ENCODE measurements at regions not wholly inside any gene's neighbourhood (a gene's known extent, or its start where the extent isn't known, plus 50 kb on each side); places are given as distances from the start of the nearest gene placed in this dataset.

DNA sequence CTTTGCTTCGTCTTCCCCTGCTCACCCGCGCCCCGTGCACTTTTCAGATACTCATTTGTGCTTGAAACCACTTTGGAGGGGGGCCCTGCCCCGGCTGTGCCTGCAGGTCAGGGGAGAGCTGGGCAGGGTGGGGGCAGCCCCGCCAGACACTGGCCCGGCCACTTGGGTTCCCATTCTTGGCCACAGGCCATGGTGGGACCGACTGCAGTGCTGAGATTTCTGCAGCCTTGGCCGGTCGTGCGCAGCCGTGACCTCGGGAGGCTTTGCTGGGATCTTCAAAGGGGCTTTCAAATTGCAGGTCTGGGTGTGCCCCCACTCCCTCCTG, 54.5 kb upstream of the TTC34 start:
- no peaks in the 10 kb centered on the region for H3K27me3 Mint-ChIP-seq
- no peak for DNase-seq
- no peaks in the 10 kb centered on the region for H3K4me1 Mint-ChIP-seq (ENCODE audit: low read depth)
- H3K36me3 Mint-ChIP-seq (ENCODE audit: low read depth), result no peaks in the 10 kb centered on the region
- ChIA-PET POLR2A (no interaction called here), CTCF (no interaction called here)
- TF ChIP-seq, protein P1, sequence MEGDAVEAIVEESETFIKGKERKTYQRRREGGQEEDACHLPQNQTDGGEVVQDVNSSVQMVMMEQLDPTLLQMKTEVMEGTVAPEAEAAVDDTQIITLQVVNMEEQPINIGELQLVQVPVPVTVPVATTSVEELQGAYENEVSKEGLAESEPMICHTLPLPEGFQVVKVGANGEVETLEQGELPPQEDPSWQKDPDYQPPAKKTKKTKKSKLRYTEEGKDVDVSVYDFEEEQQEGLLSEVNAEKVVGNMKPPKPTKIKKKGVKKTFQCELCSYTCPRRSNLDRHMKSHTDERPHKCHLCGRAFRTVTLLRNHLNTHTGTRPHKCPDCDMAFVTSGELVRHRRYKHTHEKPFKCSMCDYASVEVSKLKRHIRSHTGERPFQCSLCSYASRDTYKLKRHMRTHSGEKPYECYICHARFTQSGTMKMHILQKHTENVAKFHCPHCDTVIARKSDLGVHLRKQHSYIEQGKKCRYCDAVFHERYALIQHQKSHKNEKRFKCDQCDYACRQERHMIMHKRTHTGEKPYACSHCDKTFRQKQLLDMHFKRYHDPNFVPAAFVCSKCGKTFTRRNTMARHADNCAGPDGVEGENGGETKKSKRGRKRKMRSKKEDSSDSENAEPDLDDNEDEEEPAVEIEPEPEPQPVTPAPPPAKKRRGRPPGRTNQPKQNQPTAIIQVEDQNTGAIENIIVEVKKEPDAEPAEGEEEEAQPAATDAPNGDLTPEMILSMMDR (IDR thresholded peaks at IDR 0.05), result no peak
- no peaks in the 10 kb centered on the region for H3K9me3 Mint-ChIP-seq
- H3K4me3 Mint-ChIP-seq, result no peak overlapping the region
- H3K27ac Mint-ChIP-seq, result no peak overlapping the region
- intact Hi-C loops (cut with micrococcal nuclease), result no loop called here
- no peak for ATAC-seq

DNA sequence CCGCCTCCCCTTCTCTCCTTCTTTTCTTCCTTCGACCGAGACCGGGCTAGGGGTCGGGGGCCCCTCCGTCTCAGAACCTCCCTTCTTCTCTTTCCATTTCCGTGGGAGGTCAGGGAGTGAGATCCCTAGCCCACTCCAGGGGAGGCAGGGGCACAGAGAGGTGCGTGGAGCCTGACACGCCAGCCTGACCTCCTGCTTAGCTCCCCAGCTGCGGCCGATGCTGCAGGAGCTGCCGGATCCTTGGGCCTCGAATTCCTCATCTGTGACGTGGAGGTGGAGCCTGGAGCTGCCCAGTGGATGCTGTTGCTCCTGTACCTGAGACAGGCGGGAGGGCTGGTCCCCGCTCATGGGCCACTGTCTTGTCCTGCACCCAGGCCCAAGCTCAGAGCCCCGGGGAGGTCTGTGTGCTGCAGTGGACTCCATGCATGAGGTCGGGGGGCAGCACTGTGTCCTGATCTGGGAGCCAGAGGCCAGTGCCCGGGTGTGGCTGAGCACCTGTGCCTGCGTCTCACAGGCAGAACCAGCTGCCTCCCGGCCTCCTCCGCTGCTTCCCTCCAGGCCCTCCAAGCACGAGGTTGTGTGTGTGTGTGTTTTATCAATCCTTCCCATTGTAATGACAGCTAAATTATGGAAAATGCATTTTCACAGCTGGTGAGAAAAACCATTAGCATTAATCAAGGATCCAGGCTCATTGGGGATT, 55.3 kb upstream of the TTC34 start:
- ChIA-PET CTCF (no interaction called here), POLR2A (no interaction called here)
- H3K9me3 Mint-ChIP-seq, result no peaks in the 10 kb centered on the region
- no peaks in the 10 kb centered on the region for H3K4me1 Mint-ChIP-seq (ENCODE audit: low read depth)
- no peak for DNase-seq
- no peaks in the 10 kb centered on the region for H3K36me3 Mint-ChIP-seq (ENCODE audit: low read depth)
- TF ChIP-seq, protein P1 (IDR thresholded peaks at IDR 0.05), result no peak
- no peak overlapping the region for H3K27ac Mint-ChIP-seq
- no peak overlapping the region for H3K4me3 Mint-ChIP-seq
- ATAC-seq, result no peak
- H3K27me3 Mint-ChIP-seq, result no peaks in the 10 kb centered on the region
- intact Hi-C loops (cut with micrococcal nuclease), result no loop called here

DNA sequence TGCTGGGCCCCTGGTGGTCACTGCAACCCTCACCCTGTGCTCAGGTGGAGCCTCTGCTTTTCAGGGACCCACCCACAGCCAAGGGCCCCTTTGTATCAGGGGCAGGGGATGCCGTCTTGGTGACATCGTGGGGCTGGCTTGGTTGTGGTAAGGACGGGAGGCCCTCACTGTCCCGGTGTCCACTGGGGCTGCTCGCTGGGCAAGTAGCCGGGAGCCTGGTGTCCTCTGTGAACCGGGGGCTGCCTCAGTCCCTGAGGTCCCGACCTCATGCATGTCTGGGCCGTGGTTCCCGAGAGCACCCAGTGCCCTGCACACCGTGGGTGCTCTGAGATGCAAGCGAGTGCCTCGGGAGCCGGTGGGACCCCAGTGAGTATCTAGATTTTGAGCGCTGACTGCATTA, 56.0 kb upstream of the TTC34 start:
- Mint-ChIP-seq H3K4me3 (no peak overlapping the region), H3K27me3 (no peaks in the 10 kb centered on the region), H3K36me3 (ENCODE audit: low read depth) (no peaks in the 10 kb centered on the region), H3K4me1 (ENCODE audit: low read depth) (no peaks in the 10 kb centered on the region), H3K9me3 (no peaks in the 10 kb centered on the region), H3K27ac (no peak overlapping the region)
- DNase-seq (no peak), ATAC-seq (no peak)
- ChIA-PET POLR2A (no interaction called here), CTCF (no interaction called here)
- TF ChIP-seq, protein P1 (IDR thresholded peaks at IDR 0.05), result no peak
- intact Hi-C loops (cut with micrococcal nuclease), result no loop called here

DNA sequence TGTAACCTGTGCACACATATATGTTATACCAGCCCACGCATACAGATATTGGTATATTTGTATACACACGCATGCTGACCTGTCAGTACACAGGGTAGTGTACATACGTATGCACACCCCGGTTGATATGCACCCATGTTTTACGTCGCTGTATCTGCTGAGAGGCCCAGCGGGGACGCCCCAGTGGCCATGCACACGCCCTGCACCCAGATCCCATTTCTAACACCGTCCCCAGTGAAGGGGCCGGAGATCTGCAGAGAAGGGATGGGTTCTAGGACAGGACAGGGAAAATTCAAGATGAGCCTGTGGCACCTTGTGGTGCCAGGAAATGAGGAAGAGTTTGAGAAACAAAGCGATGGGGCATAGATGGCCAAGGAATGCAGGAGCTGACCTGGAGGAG, 57.2 kb upstream of the TTC34 start:
- POLR2A ChIA-PET, result no interaction called here
- H3K27me3 Mint-ChIP-seq, result no peaks in the 10 kb centered on the region
- H3K36me3 Mint-ChIP-seq (ENCODE audit: low read depth), result no peaks in the 10 kb centered on the region
- intact Hi-C loops (cut with micrococcal nuclease), result no loop called here
- H3K27ac Mint-ChIP-seq, result no peak overlapping the region
- no peaks in the 10 kb centered on the region for H3K4me1 Mint-ChIP-seq (ENCODE audit: low read depth)
- DNase-seq (no peak), ATAC-seq (no peak)
- no peaks in the 10 kb centered on the region for H3K9me3 Mint-ChIP-seq
- CTCF ChIA-PET, result no interaction called here
- TF ChIP-seq, protein P1 (IDR thresholded peaks at IDR 0.05), result no peak
- H3K4me3 Mint-ChIP-seq, result no peak overlapping the region

DNA sequence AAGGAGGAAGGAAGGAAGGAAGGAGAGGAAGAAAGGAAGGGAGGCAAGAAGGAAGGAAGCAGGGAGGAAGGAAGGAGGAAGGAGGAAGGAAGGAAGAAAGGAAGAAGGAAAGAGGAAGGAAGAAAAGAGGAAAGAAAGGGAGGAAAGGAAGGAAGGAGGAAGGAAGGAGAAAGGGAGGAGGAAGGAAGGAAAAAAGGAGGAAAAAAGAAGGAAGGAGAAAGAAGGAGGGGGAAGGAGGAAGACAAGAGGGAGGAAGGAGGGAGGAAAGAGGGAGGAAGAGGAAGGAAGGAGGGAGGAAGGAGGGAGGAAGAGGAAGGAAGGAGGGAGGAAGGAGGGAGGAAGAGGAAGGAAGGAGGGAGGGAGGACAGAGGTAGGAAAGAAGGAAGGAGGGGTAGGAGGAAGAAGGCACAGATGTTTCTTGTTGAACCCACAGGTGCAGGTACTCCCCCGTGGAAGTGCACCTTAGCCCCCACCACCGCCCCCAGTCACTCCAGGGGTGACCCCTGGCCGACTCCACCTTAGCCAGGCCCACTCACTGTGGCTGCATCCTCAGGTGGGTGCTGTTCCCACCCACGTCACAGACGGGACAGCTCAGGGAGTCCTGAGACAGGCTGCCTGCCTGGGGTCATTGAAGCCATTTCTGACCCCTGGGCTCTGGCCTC, 57.9 kb upstream of the TTC34 start:
- DNase-seq, result no peak
- intact Hi-C loops (cut with micrococcal nuclease), result no loop called here
- TF ChIP-seq, protein P1 (IDR thresholded peaks at IDR 0.05), result no peak
- CTCF ChIA-PET, result no interaction called here
- Mint-ChIP-seq H3K27ac (no peak overlapping the region), H3K4me3 (no peak overlapping the region), H3K36me3 (ENCODE audit: low read depth) (no peaks in the 10 kb centered on the region), H3K4me1 (ENCODE audit: low read depth) (no peaks in the 10 kb centered on the region), H3K27me3 (no peaks in the 10 kb centered on the region), H3K9me3 (no peaks in the 10 kb centered on the region)
- POLR2A ChIA-PET, result no interaction called here
- ATAC-seq, result no peak
